HCT116 (cell line): ENCODE measurements at regions not wholly inside any gene's neighbourhood (a gene's known extent, or its start where the extent isn't known, plus 50 kb on each side); places are given as distances from the start of the nearest gene placed in this dataset.

Experiments used
- ATAC-seq: fragments of 200-7000 bp; cut with Tn5 transposase; 2 replicates; pipeline ENCODE4 v1.9.1; 2020; ENCODE audit warnings: mild to moderate bottlenecking, moderate library complexity
- BruUV-seq: library from RNA; stranded (reverse); fragments of 400-500 nt; replicated peaks from 2 replicates; lab custom pipeline; 2021; lab: Mats Ljungman, UMichigan
- CTCF ChIA-PET: fragments of 300-600 bp; sonication (Branson Sonifier 250); formaldehyde crosslinking; loops from one replicate; lab custom pipeline; 2021; ENCODE audit warnings: antibody characterized with exemption; lab: Charles Lee
- POLR2A ChIA-PET: fragments of 300-600, 350-600 bp; sonication (Branson Sonifier 250); formaldehyde crosslinking; loops from one replicate; lab custom pipeline; 2021; ENCODE audit warnings: antibody characterized with exemption; lab: Charles Lee
- RAD21 ChIA-PET, 2 experiments: fragments of 300-600 bp; sonication (Branson Sonifier 250); formaldehyde crosslinking; loops; one replicate each; lab custom pipeline; 2023; ENCODE audit warnings: low total read pairs in 2 of 2; ENCODE audit not compliant: uncharacterized antibody in 2 of 2, unreplicated experiment in 2 of 2, low non-redundant PET in 1 of 2; lab: Charles Lee
- DNase-seq: peaks from one replicate; pipeline ENCODE4 v3.0.0-alpha.2; 2010; ENCODE audit warnings: low read depth, low spot score
- H2AFZ ChIP-seq: fragments of 200-600 bp; shearing (Covaris generic), sonication (generic); 2 replicates; pipeline ENCODE4 v1.6.1; 2017; ENCODE audit warnings: low read depth, mixed run types, mixed read lengths, antibody characterized with exemption, low read length; ENCODE audit not compliant: poor library complexity, severe bottlenecking
- H3K27ac ChIP-seq: 2 replicates; pipeline ENCODE4 v1.5.1; 2012; ENCODE audit warnings: low read depth, low read length
- H3K27me3 ChIP-seq: fragments of 200-600 bp; sonication (generic); 2 replicates; pipeline ENCODE4 v1.6.1; 2016; ENCODE audit warnings: mixed run types, low read length, mixed read lengths; ENCODE audit not compliant: insufficient read depth
- H3K36me3 ChIP-seq, 2 experiments: fragments of 200-500 bp in 1 of 2; fragments of 200-600 bp in 1 of 2; sonication (Bioruptor generic) in 1 of 2; sonication (generic) in 1 of 2; 2 replicates each; pipeline versions ENCODE4 v1.5.1 to v1.6.1; 2014 to 2016; ENCODE audit warnings: low read length in 2 of 2, inconsistent platforms in 1 of 2, mixed read lengths in 1 of 2, mixed run types in 1 of 2; ENCODE audit not compliant: insufficient read depth in 2 of 2, control insufficient read depth in 1 of 2
- H3K4me1 ChIP-seq, 2 experiments: fragments of 200-600 bp in 1 of 2; sonication (generic) in 1 of 2; 2 replicates each; pipeline versions ENCODE4 v1.5.1 to v1.6.1; 2012 to 2017; ENCODE audit warnings: low read length in 2 of 2, inconsistent platforms in 1 of 2, mild to moderate bottlenecking in 1 of 2, mixed read lengths in 1 of 2, mixed run types in 1 of 2, moderate library complexity in 1 of 2; ENCODE audit not compliant: insufficient read depth in 2 of 2, control insufficient read depth in 1 of 2
- H3K4me2 ChIP-seq: fragments of 200-600 bp; sonication (generic); 2 replicates; pipeline ENCODE4 v1.6.1; 2017; ENCODE audit warnings: mixed run types, low read length, mixed read lengths
- H3K4me3 ChIP-seq, 2 experiments: fragments of 200-600 bp in 1 of 2; sonication (generic) in 1 of 2; replicated peaks in 1 of 2; 2 replicates each; pipeline ENCODE4 v1.5.1; 2011 to 2016; ENCODE audit warnings: low read length in 2 of 2, control low read depth in 1 of 2, low read depth in 1 of 2, mild to moderate bottlenecking in 1 of 2, mixed read lengths in 1 of 2, mixed run types in 1 of 2
- H3K79me2 ChIP-seq: fragments of 200-600 bp; sonication (generic); 2 replicates; pipeline ENCODE4 v1.6.1; 2017; ENCODE audit warnings: mild to moderate bottlenecking, mixed run types, low read length, moderate library complexity, mixed read lengths; ENCODE audit not compliant: insufficient read depth
- H3K9ac ChIP-seq: fragments of 200-600 bp; sonication (generic); 2 replicates; pipeline ENCODE4 v1.6.1; 2016; ENCODE audit warnings: low read length, mixed read lengths
- H3K9me2 ChIP-seq: fragments of 200-600 bp; sonication (generic), shearing (Covaris generic); 2 replicates; pipeline ENCODE4 v1.6.1; 2017; ENCODE audit warnings: mixed run types, mild to moderate bottlenecking, moderate library complexity; ENCODE audit not compliant: insufficient read depth
- H3K9me3 ChIP-seq, 2 experiments: fragments of 200-500 bp in 1 of 2; fragments of 200-600 bp in 1 of 2; sonication (Bioruptor generic) in 1 of 2; sonication (generic) in 1 of 2; 2 replicates each; pipeline ENCODE4 v1.6.1; 2014 to 2017; ENCODE audit warnings: low read length in 2 of 2, mixed read lengths in 2 of 2, inconsistent platforms in 1 of 2, low read depth in 1 of 2, mild to moderate bottlenecking in 1 of 2, mixed run types in 1 of 2, moderate library complexity in 1 of 2; ENCODE audit not compliant: control insufficient read depth in 1 of 2, insufficient read depth in 1 of 2
- H4K20me1 ChIP-seq: fragments of 200-600 bp; sonication (generic), shearing (Covaris generic); 2 replicates; pipeline ENCODE4 v1.6.1; 2017; ENCODE audit warnings: mixed run types, mild to moderate bottlenecking, moderate library complexity; ENCODE audit not compliant: insufficient read depth
- CBX3 ChIP-seq: IDR thresholded peaks from 2 replicates; pipeline ENCODE4 v1.6.1; 2012; ENCODE audit warnings: low read depth
- ELF1 ChIP-seq: IDR thresholded peaks from 2 replicates; pipeline ENCODE4 v1.6.1; 2012; ENCODE audit warnings: low read depth, borderline replicate concordance
- EZH2 ChIP-seq: fragments of 200-600 bp; sonication (generic); IDR thresholded peaks from 2 replicates; pipeline ENCODE4 v1.6.1; 2017; ENCODE audit warnings: antibody characterized with exemption, mixed run types
- EZH2phosphoT487 ChIP-seq: fragments of 200-600 bp; IDR thresholded peaks from 2 replicates; pipeline ENCODE4 v1.6.1; 2018; ENCODE audit warnings: antibody characterized with exemption, borderline replicate concordance
- POLR2A ChIP-seq: IDR thresholded peaks from 2 replicates; pipeline ENCODE4 v1.7.0; 2011; ENCODE audit warnings: borderline replicate concordance; ENCODE audit not compliant: insufficient read depth, insufficient read length; ENCODE audit errors: extremely low read depth
- RAD21 ChIP-seq: IDR thresholded peaks from 2 replicates; pipeline ENCODE4 v1.6.1; 2012; ENCODE audit warnings: low read depth, mild to moderate bottlenecking
- intact Hi-C: fragments of 100-400 bp; cut with micrococcal nuclease; formaldehyde crosslinking; loops from 2 replicates; pipeline ENCODE4 v1.10.0; 2022
- TF ChIP-seq, protein P1 (sequence below): IDR thresholded peaks from 2 replicates; pipeline ENCODE4 v1.6.1; 2012

DNA sequence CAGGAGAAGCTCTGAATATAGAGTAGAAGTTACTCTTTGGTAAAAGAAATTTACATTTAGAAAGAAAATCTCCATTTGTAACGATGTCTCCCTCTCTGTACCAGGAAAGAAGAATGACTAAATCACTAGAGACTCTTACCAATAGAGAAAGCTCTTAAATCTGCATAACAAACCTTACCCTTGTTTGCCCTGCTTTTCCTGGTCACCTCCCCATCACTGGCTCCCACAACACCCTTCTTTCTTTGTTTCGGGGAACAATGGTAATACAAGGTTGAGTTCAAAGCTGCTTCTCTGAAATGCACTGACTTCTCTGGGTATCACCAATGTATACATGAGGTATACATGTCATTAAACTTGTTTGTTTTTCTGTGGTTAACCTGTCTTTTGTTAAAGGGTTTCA lies 351.1 kb upstream of the FLRT2 start:
- no peaks in the 10 kb centered on the region for H3K27me3 ChIP-seq
- H2AFZ ChIP-seq: no peak overlapping the region
- H3K36me3 ChIP-seq: no peaks in the 10 kb centered on the region
- H3K79me2 ChIP-seq: no peaks in the 10 kb centered on the region
- POLR2A ChIA-PET: no interaction called here
- no peak overlapping the region for H3K9ac ChIP-seq
- intact Hi-C loops: no loop called here
- no TSS peak for BruUV-seq
- peaks cover 16 to 44% of the 10 kb centered on the region in 2 experiments; a peak in 2 of 4 replicates for H3K9me3 ChIP-seq
- no peaks in the 10 kb centered on the region for H3K9me2 ChIP-seq
- DNase-seq: no peak
- RAD21 ChIA-PET: no interaction called here
- H3K4me1 ChIP-seq: no peaks in the 10 kb centered on the region
- H4K20me1 ChIP-seq: no peaks in the 10 kb centered on the region
- no peak overlapping the region for H3K4me2 ChIP-seq
- H3K27ac ChIP-seq: no peak overlapping the region
- no peak for ATAC-seq
- CTCF ChIA-PET: no interaction called here
- no peak overlapping the region for H3K4me3 ChIP-seq
- no peak for TF ChIP-seq ELF1
- TF ChIP-seq EZH2: no peak
- no peak for TF ChIP-seq RAD21
- no peak for TF ChIP-seq EZH2phosphoT487
- TF ChIP-seq CBX3: no peak

DNA sequence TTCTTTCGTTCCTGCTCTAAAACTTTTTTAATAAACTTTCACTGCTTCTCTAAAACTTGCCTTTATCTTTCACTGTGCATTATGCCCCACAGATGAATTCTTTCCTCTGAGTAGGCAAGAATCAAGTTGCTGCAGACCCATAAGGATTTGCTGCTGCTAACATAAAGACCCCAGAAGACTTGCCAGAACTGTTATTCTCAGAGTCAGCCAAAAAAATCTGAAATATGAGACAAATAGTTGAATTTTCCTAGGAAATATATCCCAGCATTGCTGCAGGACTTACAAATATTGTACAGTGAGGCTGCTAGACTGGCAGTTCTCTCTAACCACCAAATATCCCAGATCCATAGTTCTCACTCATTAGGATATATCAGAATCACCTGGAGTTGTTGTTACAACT lies 349.1 kb upstream of the FLRT2 start:
- BruUV-seq: no TSS peak
- Histone ChIP-seq H3K9me3 (peaks cover 12 to 38% of the 10 kb centered on the region in 2 experiments; a peak in 2 of 4 replicates), H3K4me1 (no peaks in the 10 kb centered on the region), H3K27ac (no peak overlapping the region), H3K9ac (no peak overlapping the region), H4K20me1 (no peaks in the 10 kb centered on the region), H3K79me2 (no peaks in the 10 kb centered on the region), H3K27me3 (no peaks in the 10 kb centered on the region), H3K36me3 (no peaks in the 10 kb centered on the region), H3K9me2 (no peaks in the 10 kb centered on the region), H3K4me2 (no peak overlapping the region)
- intact Hi-C loops: no loop called here
- no peak for ATAC-seq
- CTCF ChIA-PET: no interaction called here
- RAD21 ChIA-PET: no interaction called here
- POLR2A ChIA-PET: no interaction called here
- TF ChIP-seq, protein P1, sequence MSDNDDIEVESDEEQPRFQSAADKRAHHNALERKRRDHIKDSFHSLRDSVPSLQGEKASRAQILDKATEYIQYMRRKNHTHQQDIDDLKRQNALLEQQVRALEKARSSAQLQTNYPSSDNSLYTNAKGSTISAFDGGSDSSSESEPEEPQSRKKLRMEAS: no peak
- TF ChIP-seq POLR2A: no peak
- TF ChIP-seq, all 23 proteins: peak for 0
- no peak for DNase-seq
- Histone ChIP-seq H2AFZ (no peak overlapping the region), H3K4me3 (no peak overlapping the region)
